PC-3 (cell line): ENCODE measurements at regions not wholly inside any gene's neighbourhood (a gene's known extent, or its start where the extent isn't known, plus 50 kb on each side); places are given as distances from the start of the nearest gene placed in this dataset.

Experiments
- ATAC-seq: fragments of 200-7000 bp; cut with Tn5 transposase; 2 replicates; pipeline ENCODE4 v1.9.1; 2020; ENCODE audit warnings: mild to moderate bottlenecking, moderate library complexity
- BruUV-seq: library from RNA; stranded (reverse); fragments of 400-500 nt; replicated peaks from 2 replicates; lab custom pipeline; 2021; lab: Mats Ljungman, UMichigan
- CTCF ChIA-PET: fragments of 300-600 bp; sonication (Branson Sonifier 250); formaldehyde crosslinking; loops from one replicate; lab custom pipeline; 2022; ENCODE audit warnings: antibody characterized with exemption; lab: Charles Lee
- POLR2A ChIA-PET: fragments of 300-600 bp; sonication (Branson Sonifier 250); formaldehyde crosslinking; loops from one replicate; lab custom pipeline; 2022; ENCODE audit warnings: antibody characterized with exemption; ENCODE audit not compliant: unreplicated experiment; lab: Charles Lee
- DNase-seq: peaks from one replicate; pipeline ENCODE4 v3.0.0-alpha.2; 2015
- H2AFZ ChIP-seq: fragments of 300-600 bp; sonication (generic); 2 replicates; pipeline ENCODE4 v1.6.0; 2016; ENCODE audit warnings: antibody characterized with exemption, low read length
- H3F3A ChIP-seq: fragments of 300-600 bp; sonication (generic); one replicate; pipeline ENCODE4 v1.6.0; 2017; ENCODE audit warnings: antibody characterized with exemption, low read length, control low read depth, mild to moderate bottlenecking; ENCODE audit not compliant: unreplicated experiment
- H3K27ac ChIP-seq: fragments of 300-600 bp; sonication (generic); 2 replicates; pipeline ENCODE4 v1.5.1; 2016; ENCODE audit warnings: mild to moderate bottlenecking, low read length
- H3K27me3 ChIP-seq: fragments of 300-600 bp; sonication (generic); 2 replicates; pipeline ENCODE4 v1.6.1; 2016; ENCODE audit warnings: low read length, mixed read lengths
- H3K36me3 ChIP-seq: fragments of 300-600 bp; sonication (generic); 2 replicates; pipeline ENCODE4 v1.6.1; 2016; ENCODE audit warnings: low read depth, mixed run types, low read length, mixed read lengths
- H3K4me1 ChIP-seq: fragments of 300-600 bp; sonication (generic); 2 replicates; pipeline ENCODE4 v1.5.1; 2016; ENCODE audit warnings: low read length; ENCODE audit not compliant: insufficient read depth
- H3K4me2 ChIP-seq: fragments of 300-600 bp; sonication (generic); 2 replicates; pipeline ENCODE4 v1.6.0; 2016; ENCODE audit warnings: low read length
- H3K4me3 ChIP-seq: fragments of 300-600 bp; sonication (generic); 2 replicates; pipeline ENCODE4 v1.5.1; 2016; ENCODE audit warnings: mild to moderate bottlenecking, low read length, mixed read lengths
- H3K79me2 ChIP-seq: fragments of 300-600 bp; sonication (generic); 2 replicates; pipeline ENCODE4 v1.6.1; 2017; ENCODE audit warnings: low read length, mixed read lengths
- H3K9ac ChIP-seq: fragments of 300-600 bp; sonication (generic); 2 replicates; pipeline ENCODE4 v1.6.0; 2016; ENCODE audit warnings: mild to moderate bottlenecking, low read length
- H3K9me2 ChIP-seq: fragments of 300-600 bp; sonication (generic); replicated peaks from 2 replicates; pipeline ENCODE4 v1.6.1; 2016; ENCODE audit warnings: mixed run types, low read length, mixed read lengths
- H3K9me3 ChIP-seq: fragments of 300-600 bp; sonication (generic); 2 replicates; pipeline ENCODE4 v1.6.1; 2016; ENCODE audit warnings: low read length, mixed read lengths
- H4K20me1 ChIP-seq: fragments of 300-600 bp; sonication (generic); 2 replicates; pipeline ENCODE4 v1.6.1; 2016; ENCODE audit warnings: low read length, mixed read lengths
- EZH2 ChIP-seq: fragments of 300-600 bp; sonication (generic); IDR thresholded peaks from one replicate; pipeline ENCODE4 v1.6.1; 2017; ENCODE audit warnings: antibody characterized with exemption, mild to moderate bottlenecking, low read length; ENCODE audit not compliant: unreplicated experiment
- EZH2phosphoT487 ChIP-seq: fragments of 300-600 bp; sonication (generic); IDR thresholded peaks from 2 replicates; pipeline ENCODE4 v1.6.1; 2018; ENCODE audit warnings: mild to moderate bottlenecking, antibody characterized with exemption, low read length, borderline replicate concordance
- intact Hi-C: fragments of 100-400 bp; cut with micrococcal nuclease; formaldehyde crosslinking; loops from 2 replicates; pipeline ENCODE4 v1.9.0; 2023
- TF ChIP-seq, protein P1 (sequence below): fragments of 300-600 bp; sonication (generic); conservative IDR thresholded peaks from 2 replicates; pipeline ENCODE4 v1.5.1; 2017; ENCODE audit warnings: antibody characterized with exemption, low read depth, mild to moderate bottlenecking, low read length

DNA sequence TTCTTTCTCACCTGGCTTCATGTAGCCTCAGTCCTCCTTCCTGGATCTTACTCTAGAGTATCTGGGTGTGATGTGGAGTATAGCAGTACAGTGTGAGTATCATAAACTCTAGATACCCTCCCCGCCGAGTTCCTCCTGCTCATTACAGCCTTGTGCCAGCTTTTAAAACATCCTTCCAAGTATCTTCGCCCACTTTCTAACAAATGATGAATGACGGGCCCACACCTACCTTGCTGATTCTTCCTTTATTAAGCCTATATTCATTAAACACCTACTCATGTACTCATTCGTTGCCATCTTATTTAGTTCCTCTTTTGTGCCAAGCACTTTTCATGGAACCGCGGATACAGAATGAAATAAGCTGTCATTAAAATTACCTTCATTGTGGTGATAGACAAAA is 1585.3 kb upstream of the TENM3 start:
- Histone ChIP-seq H3K4me2 (no peak overlapping the region), H3K9me3 (no peaks in the 10 kb centered on the region), H2AFZ (no peak overlapping the region), H3F3A (no peaks in the 10 kb centered on the region), H3K79me2 (no peaks in the 10 kb centered on the region), H3K27me3 (peaks cover 16% of the 10 kb centered on the region; the same call in 1 of the 2 replicates), H3K36me3 (no peaks in the 10 kb centered on the region), H3K9me2 (no peaks in the 10 kb centered on the region), H3K27ac (no peak overlapping the region), H4K20me1 (no peaks in the 10 kb centered on the region), H3K9ac (no peak overlapping the region), H3K4me3 (no peak overlapping the region), H3K4me1 (no peaks in the 10 kb centered on the region)
- intact Hi-C loops: no loop called here
- no peak for DNase-seq
- TF ChIP-seq EZH2phosphoT487 (no peak), EZH2 (no peak)
- TF ChIP-seq, protein P1, sequence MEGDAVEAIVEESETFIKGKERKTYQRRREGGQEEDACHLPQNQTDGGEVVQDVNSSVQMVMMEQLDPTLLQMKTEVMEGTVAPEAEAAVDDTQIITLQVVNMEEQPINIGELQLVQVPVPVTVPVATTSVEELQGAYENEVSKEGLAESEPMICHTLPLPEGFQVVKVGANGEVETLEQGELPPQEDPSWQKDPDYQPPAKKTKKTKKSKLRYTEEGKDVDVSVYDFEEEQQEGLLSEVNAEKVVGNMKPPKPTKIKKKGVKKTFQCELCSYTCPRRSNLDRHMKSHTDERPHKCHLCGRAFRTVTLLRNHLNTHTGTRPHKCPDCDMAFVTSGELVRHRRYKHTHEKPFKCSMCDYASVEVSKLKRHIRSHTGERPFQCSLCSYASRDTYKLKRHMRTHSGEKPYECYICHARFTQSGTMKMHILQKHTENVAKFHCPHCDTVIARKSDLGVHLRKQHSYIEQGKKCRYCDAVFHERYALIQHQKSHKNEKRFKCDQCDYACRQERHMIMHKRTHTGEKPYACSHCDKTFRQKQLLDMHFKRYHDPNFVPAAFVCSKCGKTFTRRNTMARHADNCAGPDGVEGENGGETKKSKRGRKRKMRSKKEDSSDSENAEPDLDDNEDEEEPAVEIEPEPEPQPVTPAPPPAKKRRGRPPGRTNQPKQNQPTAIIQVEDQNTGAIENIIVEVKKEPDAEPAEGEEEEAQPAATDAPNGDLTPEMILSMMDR: no peak
- ChIA-PET POLR2A (no interaction called here), CTCF (no interaction called here)
- no TSS peak for BruUV-seq
- ATAC-seq: no peak

DNA sequence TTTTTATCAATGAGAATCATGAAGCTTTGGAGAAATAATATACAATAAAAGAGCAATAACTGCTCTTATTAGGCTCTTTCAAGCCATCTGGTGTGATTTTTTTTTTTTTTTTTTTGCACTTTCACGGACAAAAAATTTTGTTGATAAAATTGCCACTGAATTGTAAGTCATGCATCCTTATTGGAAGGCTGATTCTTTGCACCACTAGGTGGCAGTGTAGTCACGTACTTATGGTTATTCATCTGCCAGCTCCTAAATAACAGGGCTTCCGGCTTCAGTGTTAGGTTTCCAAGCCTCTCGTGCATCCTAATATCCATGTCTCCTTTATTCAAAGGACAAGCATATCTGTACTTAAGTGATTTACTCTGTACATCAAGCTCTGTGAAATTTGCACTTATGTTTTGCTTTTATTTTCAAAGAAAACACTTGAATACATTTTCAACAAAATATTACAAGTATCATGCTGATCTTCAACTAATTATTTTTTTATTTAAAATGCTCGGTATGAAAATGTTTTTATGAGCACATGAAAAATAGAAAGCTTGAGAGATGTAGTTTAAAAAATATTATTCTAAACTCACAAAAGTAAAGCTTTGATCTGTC is 1578.3 kb upstream of the TENM3 start:
- Histone ChIP-seq H2AFZ (no peak overlapping the region), H3K79me2 (no peaks in the 10 kb centered on the region), H3K9me2 (no peaks in the 10 kb centered on the region), H3K36me3 (no peaks in the 10 kb centered on the region), H3K4me1 (no peaks in the 10 kb centered on the region), H3K9me3 (no peaks in the 10 kb centered on the region), H3K4me3 (no peak overlapping the region), H4K20me1 (no peaks in the 10 kb centered on the region), H3F3A (no peaks in the 10 kb centered on the region), H3K9ac (no peak overlapping the region), H3K27ac (no peak overlapping the region), H3K4me2 (no peak overlapping the region), H3K27me3 (no peaks in the 10 kb centered on the region)
- TF ChIP-seq EZH2phosphoT487: no peak
- TF ChIP-seq, protein P1: peak; percentile 72
- ATAC-seq (peak; percentile 43), DNase-seq (peak; percentile 82)
- CTCF ChIA-PET: no interaction called here
- no TSS peak for BruUV-seq
- POLR2A ChIA-PET: no interaction called here
- intact Hi-C loops: loop anchor here (2.0 to 10.0 kb wide), 2 partner anchors 282 to 860 kb away; no protein-coding TSS in a partner anchor

DNA sequence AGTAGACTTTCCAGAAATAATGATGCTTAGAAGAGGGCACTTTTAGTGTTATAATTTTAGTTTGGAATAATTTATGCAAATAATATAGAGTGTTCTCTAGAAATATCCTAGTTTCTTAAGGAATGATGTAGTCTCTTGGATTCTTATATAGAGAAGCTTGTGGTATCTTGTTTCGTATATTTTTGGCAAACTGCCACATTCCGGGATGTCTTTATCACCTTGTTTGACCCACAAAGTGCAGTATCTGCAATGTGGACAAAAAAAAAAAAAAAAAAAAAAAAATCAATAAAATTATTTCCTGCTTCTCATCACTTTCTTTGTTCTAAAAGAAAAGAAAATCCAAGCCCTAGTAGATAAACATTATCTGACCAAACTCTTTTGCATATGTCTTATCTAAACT is 1577.7 kb upstream of the TENM3 start:
- Histone ChIP-seq H2AFZ (no peak overlapping the region), H3K4me2 (no peak overlapping the region), H3K27ac (no peak overlapping the region), H3K9me2 (no peaks in the 10 kb centered on the region), H3K9ac (no peak overlapping the region), H3F3A (no peaks in the 10 kb centered on the region), H4K20me1 (no peaks in the 10 kb centered on the region), H3K79me2 (no peaks in the 10 kb centered on the region), H3K4me1 (no peaks in the 10 kb centered on the region), H3K36me3 (no peaks in the 10 kb centered on the region), H3K9me3 (no peaks in the 10 kb centered on the region), H3K27me3 (no peaks in the 10 kb centered on the region), H3K4me3 (no peak overlapping the region)
- ChIA-PET POLR2A (no interaction called here), CTCF (no interaction called here)
- TF ChIP-seq EZH2phosphoT487 (no peak), EZH2 (no peak)
- TF ChIP-seq, protein P1: no peak
- ATAC-seq (no peak), DNase-seq (no peak)
- intact Hi-C loops: loop anchor here (2.0 to 10.0 kb wide), 2 partner anchors 281 to 859 kb away; no protein-coding TSS in a partner anchor
- BruUV-seq: no TSS peak
